SHP77 (cell line): ENCODE measurements at regions not wholly inside any gene's neighbourhood (a gene's known extent, or its start where the extent isn't known, plus 50 kb on each side); places are given as distances from the start of the nearest gene placed in this dataset.
A peak's percentile ranks its signal among the peaks of the same experiment; 100 is the strongest.

ENCODE experiments used
- DNase-seq, 2 experiments: peaks; one replicate each; lab custom pipeline; 2025; lab: John Stamatoyannopoulos, UW

DNA sequence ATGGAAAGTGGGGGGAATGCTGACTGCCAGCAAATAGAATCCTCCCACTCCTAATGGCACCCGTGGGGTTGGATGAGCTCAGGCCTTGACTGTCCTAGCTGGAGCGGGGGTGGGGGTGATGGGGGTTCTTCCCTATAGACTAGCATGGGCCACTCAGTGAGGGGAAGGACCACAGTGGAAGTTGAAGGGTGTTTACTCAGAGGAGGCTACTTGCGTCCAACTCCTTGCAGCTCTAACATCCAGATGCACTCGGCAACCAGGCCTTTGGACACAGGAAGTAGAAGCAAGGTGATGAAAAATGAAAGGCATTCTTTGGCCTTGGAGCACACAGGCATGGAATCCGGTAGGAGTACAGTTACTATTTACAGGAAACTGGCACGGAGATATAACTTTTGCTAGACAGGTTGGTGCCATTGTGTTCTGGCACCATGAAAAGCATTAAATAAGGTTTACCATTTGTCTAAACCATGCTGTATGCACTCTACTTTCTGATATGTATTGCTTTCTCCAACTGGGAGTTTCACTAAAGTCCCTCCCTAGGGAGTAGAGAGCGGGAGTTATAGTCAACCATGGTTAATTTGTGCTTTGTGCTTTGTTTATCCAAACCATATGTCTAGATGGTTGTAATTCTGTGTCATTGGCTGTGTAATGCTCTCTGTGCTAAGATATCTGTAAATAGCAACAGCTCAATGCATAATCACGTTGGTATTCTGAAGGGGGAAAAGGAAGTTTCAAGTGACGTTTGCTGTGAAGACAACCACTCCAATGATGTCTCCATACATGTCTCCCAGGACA is 125.3 kb downstream of the TSHZ3 start:
- DNase-seq, result no peak

DNA sequence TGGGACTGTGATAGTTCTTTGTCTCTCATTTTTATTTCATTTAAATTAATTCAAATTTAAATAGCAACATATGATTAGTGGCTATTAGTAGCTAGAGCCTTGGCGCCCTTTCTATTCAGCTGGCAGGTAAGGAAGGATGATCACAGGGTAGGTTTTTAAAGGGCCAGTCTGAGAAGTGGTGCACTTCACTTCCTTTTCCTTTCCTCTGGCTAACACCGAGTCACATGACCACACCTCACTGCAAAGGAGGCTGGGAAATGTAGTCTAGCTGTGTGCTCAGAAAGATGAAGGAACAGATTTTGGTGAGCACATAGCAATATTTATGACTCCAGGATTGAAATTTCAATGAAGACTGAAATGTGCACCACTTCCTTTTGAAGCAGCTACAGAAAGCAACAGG is 128.7 kb downstream of the TSHZ3 start:
- DNase-seq, result no peak

DNA sequence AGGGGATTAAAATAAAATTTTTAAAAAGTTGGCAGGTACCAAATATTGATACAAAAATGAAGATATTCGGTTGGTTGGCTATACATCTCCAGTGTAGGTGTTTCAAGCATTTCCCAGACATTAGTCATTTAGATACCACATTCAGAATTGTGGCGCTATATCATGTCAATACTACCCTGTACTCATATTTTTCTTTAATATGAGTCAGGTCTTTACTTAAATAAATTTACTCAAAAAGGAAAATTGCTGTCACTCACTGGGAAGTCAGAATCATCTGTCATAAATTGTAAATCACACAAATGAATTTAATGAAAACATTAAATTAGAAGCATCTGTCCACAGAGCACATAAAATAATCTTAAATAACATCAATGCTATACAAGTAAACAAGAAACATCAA is 134.2 kb downstream of the TSHZ3 start:
- no peak for DNase-seq

DNA sequence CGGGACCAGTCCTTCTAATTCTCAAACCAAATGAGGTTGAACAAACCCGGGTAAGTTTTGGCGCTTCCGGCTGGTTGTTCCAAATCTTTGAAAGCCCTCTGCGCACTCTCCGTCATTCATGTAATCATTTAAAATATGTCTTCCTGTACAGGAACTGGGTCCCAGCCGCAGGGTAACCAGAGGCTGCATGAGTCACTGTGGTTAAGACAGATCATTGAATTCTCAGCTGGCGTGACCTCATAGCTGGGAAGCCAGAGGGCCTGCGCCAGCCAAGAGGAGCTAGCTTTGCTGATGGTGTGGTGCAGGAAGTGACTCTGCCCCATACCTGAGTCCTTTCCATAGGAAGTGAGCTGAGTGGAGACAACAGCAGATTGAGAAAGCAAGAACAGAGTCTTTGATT is 135.2 kb downstream of the TSHZ3 start:
- peak; percentile 29 to 58 for DNase-seq

DNA sequence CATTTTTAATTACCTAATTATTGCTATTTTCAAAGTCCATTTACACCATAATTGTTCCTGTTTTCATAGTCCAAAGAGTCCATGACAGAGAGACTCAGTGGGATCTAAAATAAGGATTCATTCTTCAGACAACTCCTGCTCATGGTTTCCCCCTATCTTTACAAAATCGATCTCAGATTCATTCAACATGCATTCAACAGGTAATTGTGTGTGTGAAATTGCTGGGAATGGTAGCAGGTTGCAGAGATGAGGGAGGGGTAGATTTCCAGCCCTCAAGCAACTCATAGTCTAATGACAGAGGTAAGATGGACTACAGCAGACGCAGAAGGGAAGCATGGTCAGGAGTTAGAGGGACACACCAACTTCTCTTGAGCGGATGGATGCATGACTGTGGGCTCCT is 138.1 kb downstream of the TSHZ3 start:
- DNase-seq, result no peak

DNA sequence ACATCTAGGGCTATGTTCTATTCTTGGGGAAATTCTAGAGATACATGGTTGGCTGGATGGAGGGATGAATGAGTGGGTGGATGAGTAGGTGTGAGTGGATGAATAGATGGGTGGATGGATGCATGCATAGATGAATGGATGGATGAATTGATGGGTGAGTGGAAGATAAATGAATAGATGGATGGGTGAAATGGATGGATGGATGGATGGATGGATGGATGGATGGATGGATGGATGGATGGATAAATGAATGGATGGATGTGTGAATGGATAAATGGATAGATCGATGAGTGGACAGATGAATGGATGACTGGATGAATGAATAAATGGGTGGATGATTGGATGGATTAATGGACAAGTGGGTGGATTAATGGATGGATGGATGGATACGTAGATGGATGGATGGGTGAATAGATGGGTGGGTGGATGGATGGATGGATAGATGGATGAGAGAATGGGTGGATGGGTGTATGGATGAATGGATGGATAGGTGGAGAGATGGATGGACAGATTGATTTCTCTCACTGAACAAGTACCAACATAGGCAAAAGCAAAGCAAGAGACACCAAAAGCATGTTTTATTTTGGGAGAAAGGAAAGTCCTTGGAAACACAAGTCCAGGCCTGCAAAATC is 143.2 kb downstream of the TSHZ3 start:
- no peak for DNase-seq

DNA sequence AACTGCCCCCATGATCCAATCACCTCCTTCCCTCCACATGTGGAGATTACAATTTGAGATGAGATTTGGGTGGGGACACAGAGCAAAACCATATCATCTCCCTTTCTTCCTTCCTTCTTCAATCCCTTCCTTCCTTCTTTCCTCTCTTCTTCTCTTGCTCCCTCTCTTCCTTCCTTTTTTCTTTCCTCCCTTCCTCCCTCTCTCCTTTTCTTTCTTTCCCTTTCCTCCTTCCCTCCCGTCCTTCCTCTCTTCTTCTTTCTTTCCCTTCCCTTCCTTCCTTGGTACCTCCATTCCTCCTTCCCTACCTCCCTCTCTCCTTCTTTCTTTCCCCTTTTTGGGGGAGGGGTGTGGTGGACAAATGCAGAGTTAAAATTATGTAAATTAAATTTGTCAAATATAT is 145.1 kb downstream of the TSHZ3 start:
- no peak for DNase-seq

DNA sequence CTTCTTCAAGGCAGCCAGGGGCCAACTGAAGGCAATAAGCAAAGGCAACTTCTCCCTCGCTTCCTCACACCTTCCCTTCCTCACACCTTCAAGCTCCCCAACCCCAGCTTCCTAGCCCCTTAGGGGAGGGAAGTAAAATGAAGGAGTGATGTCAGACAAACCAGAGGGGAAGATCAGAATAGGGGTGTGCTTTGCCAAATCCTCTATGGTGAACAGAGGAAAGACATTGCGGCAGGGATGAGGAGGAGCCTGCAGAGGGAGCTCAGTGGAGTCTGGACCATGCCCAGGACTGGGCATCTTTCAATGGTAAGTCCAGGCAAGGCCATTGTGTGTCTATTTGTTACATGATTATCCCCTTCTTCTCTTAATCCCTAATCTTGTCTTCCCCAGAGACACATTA is 164.0 kb downstream of the TSHZ3 start:
- DNase-seq, result no peak

DNA sequence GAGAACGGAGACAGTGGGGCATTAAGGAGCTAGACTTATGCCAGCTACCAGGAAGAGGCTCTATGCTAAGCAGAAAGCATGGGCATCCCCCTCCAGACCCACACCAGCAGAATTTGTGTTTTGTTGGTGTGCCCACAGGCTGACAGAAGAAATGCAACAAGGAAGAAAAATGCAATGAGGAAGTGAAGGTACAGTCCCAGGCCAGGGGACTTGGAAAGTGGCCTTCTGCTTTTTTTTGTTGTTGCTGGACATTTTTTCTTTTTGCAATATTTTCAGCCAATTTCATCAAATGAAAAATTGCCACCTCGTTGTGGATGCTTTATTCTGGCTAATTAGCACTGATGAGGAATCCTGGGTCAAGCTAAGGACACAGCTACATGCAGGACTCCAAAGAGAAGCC is 167.7 kb downstream of the TSHZ3 start:
- no peak for DNase-seq

DNA sequence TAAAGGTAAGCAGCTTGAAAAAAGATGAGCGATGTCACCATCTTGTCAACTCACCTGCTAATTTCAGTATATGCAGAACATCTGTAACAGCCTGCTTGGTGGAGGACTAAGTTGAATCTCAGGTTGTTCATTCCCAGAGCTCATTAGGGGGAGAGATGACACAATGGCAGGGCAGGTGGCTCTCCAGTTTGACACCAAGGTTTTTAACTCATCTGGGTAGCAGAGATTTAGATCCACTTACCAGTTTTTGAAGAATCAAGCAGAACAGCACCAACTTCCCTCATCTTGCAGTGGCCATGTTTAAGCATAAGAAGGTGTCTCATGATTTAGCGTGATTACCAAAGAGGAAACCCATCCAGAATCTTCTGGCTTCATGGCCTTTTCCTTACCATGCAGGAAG is 168.3 kb downstream of the TSHZ3 start:
- DNase-seq, result no peak

DNA sequence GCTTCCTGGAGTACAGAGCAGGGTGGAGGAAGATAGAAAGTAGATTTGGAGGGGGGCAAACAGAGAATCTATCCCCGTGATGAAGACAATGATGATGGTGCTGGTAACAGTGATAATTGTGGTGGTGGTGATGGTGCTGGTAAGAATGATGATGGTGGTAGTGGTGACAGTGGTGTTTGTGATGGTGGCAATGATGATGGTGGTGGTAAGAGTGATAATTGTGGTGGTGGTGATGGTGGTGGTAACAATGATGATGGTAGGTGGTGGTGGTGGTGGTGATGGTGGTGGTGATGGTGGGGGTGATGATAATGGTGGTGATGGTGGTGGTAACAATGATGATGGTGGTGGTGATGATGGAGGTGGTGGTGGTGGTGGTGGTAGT is 169.8 kb downstream of the TSHZ3 start:
- no peak for DNase-seq

DNA sequence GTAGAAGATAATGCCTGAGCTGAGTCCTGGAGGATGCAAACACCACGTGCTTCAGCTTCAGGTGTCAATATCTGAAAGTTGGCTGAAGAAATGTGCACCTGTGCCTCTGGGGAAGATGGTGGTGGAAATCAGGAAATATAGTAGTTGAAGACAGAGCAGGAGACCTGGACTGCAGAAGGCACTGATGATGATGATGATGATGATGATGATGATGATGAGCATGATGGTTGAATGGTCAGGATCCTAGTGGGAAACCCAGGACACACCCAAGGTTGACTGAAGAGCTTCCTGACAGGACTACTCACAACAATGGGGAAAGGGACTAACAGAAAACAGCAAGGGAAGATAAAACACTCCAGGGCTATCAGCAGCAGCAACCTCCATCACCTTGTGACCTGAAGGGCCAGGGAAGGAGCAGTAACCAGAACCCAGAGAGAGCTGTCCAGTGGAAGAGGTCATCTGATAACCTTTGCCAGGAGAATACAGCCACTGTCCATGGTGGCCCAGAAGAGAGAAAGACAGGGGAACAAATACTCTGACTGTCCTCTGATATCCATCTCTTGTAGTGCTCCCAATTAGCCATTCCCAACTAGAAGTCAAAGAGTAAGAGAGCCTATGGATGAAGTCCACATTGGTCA is 170.3 kb downstream of the TSHZ3 start:
- DNase-seq, result no peak

DNA sequence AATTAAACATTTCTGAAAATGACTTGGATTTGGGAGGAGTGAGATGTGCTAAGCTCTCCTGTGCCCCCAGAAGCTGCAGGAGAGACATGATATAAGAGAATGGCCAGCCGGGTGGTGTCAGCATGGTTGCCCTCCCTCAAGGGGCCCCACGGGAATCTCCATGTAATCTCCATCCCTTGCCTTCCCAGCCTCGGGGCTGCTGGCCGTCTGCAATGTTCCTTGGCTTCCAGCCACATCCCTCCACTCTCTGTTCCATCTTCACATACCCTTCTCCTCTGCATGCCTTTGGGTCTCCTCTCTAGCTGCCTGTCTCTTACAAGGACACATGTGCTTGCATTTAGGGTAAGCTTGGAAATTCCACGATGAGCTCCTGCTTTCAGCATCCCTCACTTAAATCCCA is 172.0 kb downstream of the TSHZ3 start:
- DNase-seq, result no peak

DNA sequence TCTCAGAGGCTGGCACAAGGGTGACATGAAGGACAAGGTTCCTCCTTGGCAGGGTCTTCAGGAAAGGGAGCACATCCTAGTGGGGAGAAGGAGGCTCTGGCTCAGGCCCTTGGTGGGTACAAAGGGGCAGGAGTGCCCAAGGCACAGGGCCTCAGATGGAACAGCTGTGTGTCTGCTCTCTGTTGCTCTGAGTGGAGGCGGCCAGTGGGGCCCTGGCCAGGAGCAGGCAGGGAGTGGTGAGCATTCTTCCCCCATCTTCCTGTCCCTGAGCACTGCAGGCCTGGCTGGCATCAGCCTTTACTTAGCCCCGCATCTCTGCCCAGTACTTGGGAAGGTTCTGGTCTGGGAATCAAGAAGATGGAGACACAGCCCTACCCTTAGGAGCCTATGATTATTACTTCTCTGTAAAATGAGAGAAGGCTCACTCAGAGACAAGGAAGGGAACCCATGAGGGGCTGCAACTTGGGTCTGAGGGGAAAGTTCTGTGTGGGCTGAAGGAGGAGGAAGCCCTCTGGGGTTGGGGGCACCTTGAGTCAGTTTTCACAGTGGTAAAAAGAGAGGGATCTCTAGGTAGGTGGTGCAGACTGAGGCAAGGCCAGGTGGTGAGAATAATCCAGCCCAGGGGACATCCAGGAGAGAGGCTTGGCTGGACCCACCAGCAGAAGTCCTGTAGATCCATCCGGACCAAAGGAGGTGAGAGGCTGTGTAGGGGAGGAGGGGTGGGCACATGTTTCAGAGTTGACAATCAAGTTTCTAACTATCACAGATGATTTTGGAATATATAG is 173.5 kb downstream of the TSHZ3 start:
- no peak for DNase-seq

DNA sequence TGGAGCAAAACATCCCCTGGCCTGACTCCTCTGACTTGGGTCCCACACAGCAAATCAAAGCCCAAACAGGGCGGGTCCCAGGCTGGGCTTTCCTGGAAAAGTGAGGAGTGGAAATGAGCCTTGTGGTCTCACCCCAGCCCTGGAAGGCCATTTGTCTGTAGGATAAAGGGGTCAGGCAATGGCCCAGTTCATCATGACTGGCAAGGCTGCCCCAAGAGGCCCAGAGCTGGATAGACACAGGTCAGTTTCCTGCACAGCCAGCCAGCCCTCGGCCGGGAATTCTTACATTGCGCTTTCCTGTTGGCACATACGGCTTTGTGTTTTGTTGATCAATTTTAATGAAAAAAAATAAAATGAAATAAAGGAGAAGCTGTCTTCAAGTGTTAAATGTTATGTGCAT is 174.3 kb downstream of the TSHZ3 start:
- DNase-seq, result no peak

DNA sequence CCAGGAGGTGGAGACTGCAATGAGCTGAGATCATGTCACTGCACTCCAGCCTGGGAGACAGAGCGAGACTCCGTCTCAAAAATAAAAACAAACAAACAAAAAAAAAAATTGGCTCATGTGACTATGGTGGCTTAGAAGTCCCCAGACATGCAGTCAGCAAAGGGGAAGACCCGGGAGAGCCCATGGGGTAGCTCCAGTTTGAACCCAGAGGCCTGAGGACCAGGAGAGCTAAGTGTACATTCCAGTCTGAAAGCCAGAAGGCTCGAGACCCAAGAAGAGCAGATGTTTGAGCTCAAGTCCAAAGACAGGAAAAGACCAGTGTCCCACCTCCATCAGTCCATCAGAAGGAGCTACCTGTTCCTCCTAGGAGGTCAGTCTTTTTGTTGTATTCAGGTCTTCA is 175.2 kb downstream of the TSHZ3 start:
- no peak for DNase-seq

DNA sequence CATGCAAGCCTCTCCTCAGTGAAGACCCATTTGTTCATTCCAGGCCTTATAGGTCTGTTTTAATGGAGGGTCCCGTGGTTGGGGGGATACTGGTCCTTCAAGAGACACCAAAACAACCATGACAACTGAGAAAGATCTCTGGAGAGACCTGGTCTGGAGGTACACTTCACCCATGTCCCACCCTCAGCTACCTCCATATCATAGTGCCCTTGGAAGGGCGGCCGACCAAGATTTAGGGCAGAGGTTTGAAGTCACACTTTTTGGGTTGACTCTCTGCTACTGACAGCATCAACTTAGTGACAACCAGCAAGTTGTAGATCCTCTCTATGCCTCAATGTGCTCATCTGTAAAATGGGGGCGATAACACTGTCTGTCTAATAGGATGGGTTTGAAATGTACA is 177.3 kb downstream of the TSHZ3 start:
- DNase-seq, result no peak

DNA sequence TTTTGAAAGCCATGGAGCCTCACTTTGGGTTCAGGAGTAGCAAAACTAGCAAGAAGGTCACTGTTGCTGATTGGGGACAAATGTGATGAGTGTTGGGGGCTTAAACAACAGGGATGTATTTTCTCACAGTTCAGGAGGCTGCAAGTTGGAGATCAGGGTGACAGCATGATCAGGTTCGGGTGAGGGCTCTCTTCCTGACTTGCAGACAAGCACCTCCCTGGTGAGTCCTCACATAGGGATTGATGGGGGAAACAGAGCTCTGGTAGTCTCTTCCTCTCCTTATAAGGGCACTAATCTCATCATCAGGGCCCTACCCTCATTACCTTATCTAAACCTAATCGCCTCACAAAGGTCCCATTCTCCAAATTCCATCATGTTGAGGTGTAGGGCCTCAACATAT is 179.2 kb downstream of the TSHZ3 start:
- no peak for DNase-seq

DNA sequence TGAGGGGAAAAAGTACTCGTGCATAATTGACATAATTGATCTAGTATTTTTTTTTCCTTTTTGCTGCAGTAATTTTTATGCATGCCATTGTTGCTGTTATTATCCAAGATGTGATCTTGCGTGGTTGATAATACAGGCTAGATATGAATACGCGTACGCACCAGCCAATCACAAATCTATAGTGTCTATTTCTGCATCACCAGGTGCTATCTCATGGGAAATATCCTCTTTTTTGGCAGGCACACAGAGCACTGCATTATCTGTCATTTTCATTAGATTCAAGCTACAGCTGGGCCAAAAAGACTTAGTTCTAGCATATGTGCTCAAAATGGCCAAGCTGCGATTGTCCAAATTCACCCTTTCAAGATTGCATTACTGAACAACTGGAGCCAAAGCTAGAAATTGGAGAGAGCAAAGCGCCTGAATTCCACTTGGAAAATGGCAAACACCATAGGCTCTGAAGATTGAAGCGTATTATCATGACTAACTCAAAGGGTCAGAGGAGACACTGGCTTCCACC is 181.1 kb downstream of the TSHZ3 start:
- no peak for DNase-seq

DNA sequence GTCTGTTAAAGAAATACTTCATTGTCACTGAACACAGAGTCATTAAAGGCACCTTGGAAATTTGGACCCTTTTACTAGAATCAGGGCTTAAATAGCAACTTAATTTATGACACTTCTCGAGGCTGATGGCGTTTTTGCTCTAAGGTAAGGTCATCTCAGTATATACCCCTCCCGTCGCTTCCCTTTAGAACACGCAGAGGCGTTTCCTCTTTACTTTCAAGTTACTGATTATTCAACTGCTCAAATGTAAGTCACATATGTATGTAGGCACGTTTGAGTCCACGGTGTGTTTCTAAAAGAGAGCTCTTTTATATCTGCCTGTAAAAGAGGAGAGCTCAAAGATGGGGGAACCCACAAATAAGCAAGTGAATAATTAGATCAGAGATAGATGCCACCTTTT is 181.5 kb downstream of the TSHZ3 start:
- no peak for DNase-seq

DNA sequence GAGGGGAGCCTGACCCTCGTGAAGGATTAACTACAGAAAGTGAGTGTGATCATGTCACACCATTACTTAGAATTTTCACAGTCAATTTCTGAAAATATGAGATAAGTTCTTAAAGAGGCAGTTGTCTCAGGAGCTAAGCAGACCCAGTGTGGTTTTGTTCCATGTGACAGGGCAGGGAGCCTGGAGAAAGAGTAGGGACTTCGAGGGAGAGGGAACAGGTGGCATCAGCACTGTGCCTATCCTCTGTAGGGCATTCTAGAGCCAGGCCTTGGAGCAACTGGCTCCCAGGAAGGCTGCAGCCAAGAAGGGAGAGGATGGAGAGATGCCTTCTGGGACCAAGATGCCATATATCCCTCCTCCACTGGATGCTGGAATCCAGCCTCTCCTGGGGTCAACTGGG is 183.0 kb downstream of the TSHZ3 start:
- DNase-seq, result no peak

DNA sequence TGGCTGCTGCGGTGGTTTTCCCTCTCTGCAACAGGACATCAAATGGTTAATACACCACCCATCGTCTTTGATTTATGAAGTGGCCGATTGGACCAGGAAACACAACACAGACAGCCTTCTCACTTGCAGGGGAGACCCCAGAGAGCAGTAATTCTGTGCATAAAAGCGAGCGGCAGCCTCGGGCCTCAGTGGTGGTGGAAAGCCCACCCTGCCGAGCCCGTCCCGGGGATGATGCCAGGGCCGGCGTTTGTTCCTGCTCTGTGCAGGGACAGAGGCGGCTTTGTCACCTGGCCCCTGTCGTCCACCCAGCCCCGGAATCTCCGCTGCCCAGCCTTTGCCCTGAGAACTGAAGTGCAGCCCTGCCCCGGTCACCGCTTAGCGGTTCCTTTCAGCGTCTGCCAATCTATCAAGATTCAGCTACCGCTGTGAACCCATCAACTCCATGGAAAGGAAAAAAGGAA is 184.4 kb downstream of the TSHZ3 start:
- DNase-seq, result no peak
